Astrocyte of the spinal cord (primary cell): ENCODE measurements at regions not wholly inside any gene's neighbourhood (a gene's known extent, or its start where the extent isn't known, plus 50 kb on each side); places are given as distances from the start of the nearest gene placed in this dataset.

Source experiments
- DNase-seq: peaks from one replicate; pipeline ENCODE4 v3.0.0; 2011; ENCODE audit warnings: low read depth, low spot score
- H3K4me3 ChIP-seq: 2 replicates; pipeline ENCODE4 v1.5.1; 2011; ENCODE audit warnings: low read depth, mild to moderate bottlenecking, low read length, moderate library complexity
- CTCF ChIP-seq: IDR thresholded peaks from 2 replicates; pipeline ENCODE4 v1.5.1; 2012; ENCODE audit warnings: low read depth, mild to moderate bottlenecking, low read length, inconsistent platforms
- in situ Hi-C: cut with HindIII; loops from 2 replicates; pipeline ENCODE4 v1.10.0; 2017; ENCODE audit warnings: low sequenced_read_pairs

DNA sequence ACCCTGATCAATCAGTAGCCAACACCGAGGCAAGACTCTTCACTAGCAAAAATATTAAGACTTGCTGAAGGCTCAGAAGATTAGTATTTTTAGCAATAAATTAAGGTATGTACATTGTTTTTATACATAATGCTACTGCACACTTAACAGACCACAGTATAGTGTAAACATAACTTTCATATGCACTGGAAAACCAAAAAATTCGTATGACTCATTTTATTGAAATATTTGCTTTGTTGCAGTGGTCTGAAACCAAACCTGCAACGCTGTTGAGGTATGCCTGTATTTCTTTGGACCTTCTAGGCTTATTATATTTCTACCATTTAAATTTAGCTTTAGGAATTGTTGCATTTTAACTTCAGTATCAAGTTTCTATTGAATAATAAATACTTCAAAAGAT lies 65.8 kb upstream of the BCL9 start:
- in situ Hi-C loops, result no loop called here
- no peak for TF ChIP-seq CTCF
- no peak for DNase-seq
- H3K4me3 ChIP-seq, result no peak overlapping the region

- in situ Hi-C loops, result no loop called here
- H3K4me3 ChIP-seq, result no peak overlapping the region
- no peak for TF ChIP-seq CTCF
- DNase-seq, result no peak
Observed at GRCh38 chr1:147478521-147478920, 62.8 kb upstream of the BCL9 start.

DNA sequence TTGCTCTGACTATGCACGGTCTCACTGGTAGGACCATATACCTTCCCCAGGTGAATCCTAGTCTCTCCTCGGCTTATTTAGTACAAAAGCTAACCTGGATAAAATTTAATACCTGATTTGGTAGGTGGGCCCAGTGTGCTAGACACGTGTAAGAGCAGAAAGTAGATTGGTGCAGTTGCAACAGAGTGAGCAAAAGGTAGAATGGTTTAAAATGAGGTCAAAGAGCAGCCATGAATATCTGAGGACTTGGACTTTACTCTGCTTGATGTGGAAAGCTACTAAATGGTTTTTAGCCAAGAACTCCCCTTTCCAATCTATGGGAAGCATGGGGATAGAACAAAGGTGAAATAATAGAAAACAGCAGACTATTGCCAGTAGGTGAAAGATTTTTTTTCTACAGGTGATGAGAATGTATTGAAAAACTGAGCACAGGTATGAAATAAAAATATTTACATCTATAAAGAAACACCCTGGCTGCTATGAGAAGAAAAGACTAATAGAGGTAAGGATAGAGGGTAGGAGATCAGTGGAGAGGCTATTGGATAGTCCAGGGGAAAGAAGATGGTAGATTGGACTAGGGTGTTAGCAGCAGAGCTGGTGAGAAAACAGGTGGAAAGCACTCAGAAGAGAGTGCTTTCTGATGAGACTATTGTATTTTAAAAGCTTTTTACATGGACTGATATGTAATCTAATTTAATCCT lies 61.3 kb upstream of the BCL9 start:
- TF ChIP-seq CTCF, result no peak
- in situ Hi-C loops, result no loop called here
- no peak for DNase-seq
- H3K4me3 ChIP-seq, result no peak overlapping the region

DNA sequence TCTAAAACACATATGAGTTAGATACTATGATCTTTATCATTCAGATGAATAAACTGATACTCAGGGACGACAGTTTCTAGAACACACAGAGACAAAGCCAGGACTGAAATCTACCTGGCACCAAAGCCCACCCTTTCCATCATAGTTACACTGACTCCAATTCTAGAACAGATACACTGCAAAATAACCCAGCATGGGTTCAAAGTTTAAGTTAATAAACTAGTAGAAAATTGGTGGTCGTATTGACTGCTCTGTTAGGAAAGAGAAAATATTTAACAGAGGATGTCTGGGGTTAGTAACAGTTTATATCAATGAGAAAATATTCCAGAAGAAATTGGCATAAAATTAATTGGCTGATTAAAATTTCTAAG lies 60.8 kb upstream of the BCL9 start:
- no peak overlapping the region for H3K4me3 ChIP-seq
- TF ChIP-seq CTCF, result no peak
- in situ Hi-C loops, result no loop called here
- DNase-seq, result no peak

- TF ChIP-seq CTCF, result no peak
- no peak overlapping the region for H3K4me3 ChIP-seq
- DNase-seq, result no peak
- in situ Hi-C loops, result no loop called here
Observed at GRCh38 chr1:147486876-147487656, 54.2 kb upstream of the BCL9 start.

- in situ Hi-C loops, result no loop called here
- no peak for TF ChIP-seq CTCF
- H3K4me3 ChIP-seq, result no peak overlapping the region
- no peak for DNase-seq
Observed at GRCh38 chr1:147491098-147491497, 50.2 kb upstream of the BCL9 start.
